ENCODE measurements at regions not wholly inside any gene's neighbourhood (a gene's known extent, or its start where the extent isn't known, plus 50 kb on each side); places are given as distances from the start of the nearest gene placed in this dataset.
A peak's percentile ranks its signal among the peaks of the same experiment; 100 is the strongest.

DNA sequence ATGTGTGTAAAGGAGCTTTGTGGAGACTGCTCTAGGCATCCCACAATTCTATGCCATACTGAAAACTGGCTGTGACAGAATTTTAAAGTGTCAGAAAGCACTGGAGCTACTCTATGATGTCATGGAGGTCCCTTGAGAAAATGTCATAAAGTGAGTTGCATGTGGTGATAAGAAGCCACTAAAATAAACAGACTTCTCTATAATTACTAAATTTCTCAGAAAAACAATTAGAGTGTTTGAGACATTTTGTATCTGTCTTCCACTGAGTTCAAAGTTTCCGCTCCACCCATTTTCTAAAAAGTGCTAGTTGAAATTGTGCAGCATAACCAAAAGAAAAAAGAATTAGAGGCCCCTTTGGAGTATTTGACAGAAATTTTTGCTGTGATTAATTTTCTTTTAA lies 603.9 kb downstream of the KCNJ2 start:
- TF ChIP-seq, protein P1, sequence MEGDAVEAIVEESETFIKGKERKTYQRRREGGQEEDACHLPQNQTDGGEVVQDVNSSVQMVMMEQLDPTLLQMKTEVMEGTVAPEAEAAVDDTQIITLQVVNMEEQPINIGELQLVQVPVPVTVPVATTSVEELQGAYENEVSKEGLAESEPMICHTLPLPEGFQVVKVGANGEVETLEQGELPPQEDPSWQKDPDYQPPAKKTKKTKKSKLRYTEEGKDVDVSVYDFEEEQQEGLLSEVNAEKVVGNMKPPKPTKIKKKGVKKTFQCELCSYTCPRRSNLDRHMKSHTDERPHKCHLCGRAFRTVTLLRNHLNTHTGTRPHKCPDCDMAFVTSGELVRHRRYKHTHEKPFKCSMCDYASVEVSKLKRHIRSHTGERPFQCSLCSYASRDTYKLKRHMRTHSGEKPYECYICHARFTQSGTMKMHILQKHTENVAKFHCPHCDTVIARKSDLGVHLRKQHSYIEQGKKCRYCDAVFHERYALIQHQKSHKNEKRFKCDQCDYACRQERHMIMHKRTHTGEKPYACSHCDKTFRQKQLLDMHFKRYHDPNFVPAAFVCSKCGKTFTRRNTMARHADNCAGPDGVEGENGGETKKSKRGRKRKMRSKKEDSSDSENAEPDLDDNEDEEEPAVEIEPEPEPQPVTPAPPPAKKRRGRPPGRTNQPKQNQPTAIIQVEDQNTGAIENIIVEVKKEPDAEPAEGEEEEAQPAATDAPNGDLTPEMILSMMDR (IDR thresholded peaks at IDR 0.05; ENCODE audit: low read depth, low read length, missing control alignments): no peak
- H3K4me3 ChIP-seq (ENCODE audit: low read depth, low read length): no peak overlapping the region
- DNase-seq (ENCODE audit: low read depth): no peak
- in situ Hi-C loops (cut with HindIII; ENCODE audit: low sequenced_read_pairs): loop anchor here (25.0 kb wide), 2 partner anchors 664 to 1764 kb away; no protein-coding TSS in a partner anchor

GRCh38 chr17:70774339-70775117 lies 605.2 kb downstream of the KCNJ2 start:
- TF ChIP-seq, protein P1 (IDR thresholded peaks at IDR 0.05; ENCODE audit: low read depth, low read length, missing control alignments): no peak
- no peak for DNase-seq (ENCODE audit: low read depth)
- no peak overlapping the region for H3K4me3 ChIP-seq (ENCODE audit: low read depth, low read length)
- in situ Hi-C loops (cut with HindIII; ENCODE audit: low sequenced_read_pairs): loop anchor here (25.0 kb wide), 2 partner anchors 663 to 1763 kb away; no protein-coding TSS in a partner anchor

- no peak overlapping the region for H3K4me3 ChIP-seq (ENCODE audit: low read depth, low read length)
- DNase-seq (ENCODE audit: low read depth): no peak
- TF ChIP-seq, protein P1 (IDR thresholded peaks at IDR 0.05; ENCODE audit: low read depth, low read length, missing control alignments): no peak
- in situ Hi-C loops (cut with HindIII; ENCODE audit: low sequenced_read_pairs): no loop called here
Measured at GRCh38 chr17:70775679-70776078, 606.3 kb downstream of the KCNJ2 start.

DNA sequence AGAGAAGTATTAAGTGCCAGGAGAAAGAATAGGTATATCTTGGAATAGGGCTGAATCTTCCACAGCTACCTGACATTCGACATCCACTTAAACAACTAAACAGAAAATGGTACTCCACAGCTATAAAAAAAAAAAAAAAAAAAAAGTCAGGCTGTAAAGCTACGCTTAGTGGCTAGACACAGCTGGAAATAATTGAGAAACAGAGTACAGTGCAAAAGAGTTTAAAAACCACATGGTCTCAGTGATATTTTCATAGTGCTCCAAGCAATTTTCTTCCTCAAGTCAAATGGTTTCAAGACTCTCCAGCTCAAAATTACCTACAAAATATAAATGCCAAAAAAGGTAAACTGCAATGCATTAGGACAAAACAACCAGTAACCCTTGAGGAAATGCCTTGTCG lies 607.1 kb downstream of the KCNJ2 start:
- no peak overlapping the region for H3K4me3 ChIP-seq (ENCODE audit: low read depth, low read length)
- TF ChIP-seq, protein P1 (IDR thresholded peaks at IDR 0.05; ENCODE audit: low read depth, low read length, missing control alignments): no peak
- in situ Hi-C loops (cut with HindIII; ENCODE audit: low sequenced_read_pairs): no loop called here
- DNase-seq (ENCODE audit: low read depth): no peak

GRCh38 chr17:70780031-70780430 lies 610.7 kb downstream of the KCNJ2 start:
- TF ChIP-seq, protein P1 (IDR thresholded peaks at IDR 0.05; ENCODE audit: low read depth, low read length, missing control alignments): no peak
- no peak overlapping the region for H3K4me3 ChIP-seq (ENCODE audit: low read depth, low read length)
- in situ Hi-C loops (cut with HindIII; ENCODE audit: low sequenced_read_pairs): no loop called here
- DNase-seq (ENCODE audit: low read depth): no peak

DNA sequence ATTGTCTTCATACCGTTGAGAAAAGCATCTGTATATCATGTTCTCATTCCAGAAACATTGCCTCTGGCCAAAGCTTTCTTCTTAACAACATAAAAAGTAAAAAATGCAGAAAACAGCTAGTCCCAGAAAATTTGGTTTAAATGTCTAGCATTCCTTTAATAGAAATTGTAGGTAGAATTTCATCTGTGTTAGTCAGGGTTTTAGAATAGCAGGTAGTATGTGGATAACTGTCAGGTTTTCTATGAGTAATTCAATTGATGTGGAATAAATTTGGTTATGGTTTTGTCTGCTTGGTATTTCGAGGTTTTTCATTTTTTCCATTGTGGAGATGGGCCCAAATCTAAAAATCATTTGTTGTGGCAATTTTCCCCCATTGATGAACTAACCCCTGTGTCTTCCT lies 616.7 kb downstream of the KCNJ2 start:
- TF ChIP-seq, protein P1 (IDR thresholded peaks at IDR 0.05; ENCODE audit: low read depth, low read length, missing control alignments): no peak
- in situ Hi-C loops (cut with HindIII; ENCODE audit: low sequenced_read_pairs): no loop called here
- peak; percentile 24 for DNase-seq (ENCODE audit: low read depth)
- H3K4me3 ChIP-seq (ENCODE audit: low read depth, low read length): no peak overlapping the region

All from astrocyte of the cerebellum (primary cell).